GM03348 (cell line): ENCODE measurements at regions not wholly inside any gene's neighbourhood (a gene's known extent, or its start where the extent isn't known, plus 50 kb on each side); places are given as distances from the start of the nearest gene placed in this dataset.

Experiments
- DNase-seq: peaks from one replicate; pipeline ENCODE4 v3.0.0; 2012; ENCODE audit warnings: low spot score

- no peak for DNase-seq
These were observed 410.0 kb downstream of the DIPK2A start for GRCh38 chr3:144381607-144382006.

GRCh38 chr3:144384241-144384979, 412.8 kb downstream of the DIPK2A start:
- DNase-seq, result no peak

- DNase-seq, result no peak
These were observed 419.2 kb downstream of the DIPK2A start for GRCh38 chr3:144390786-144391185.

- no peak for DNase-seq
These were observed 419.6 kb downstream of the DIPK2A start for GRCh38 chr3:144391236-144391635.

GRCh38 chr3:144394032-144394431, 422.4 kb downstream of the DIPK2A start:
- DNase-seq, result no peak

GRCh38 chr3:144402430-144402829, 430.8 kb downstream of the DIPK2A start:
- no peak for DNase-seq

- no peak for DNase-seq
These were observed 431.4 kb downstream of the DIPK2A start for GRCh38 chr3:144403040-144403457.

GRCh38 chr3:144407335-144407734, 435.7 kb downstream of the DIPK2A start:
- DNase-seq, result no peak

- no peak for DNase-seq
These were observed 437.7 kb downstream of the DIPK2A start for GRCh38 chr3:144409319-144409718.

- no peak for DNase-seq
These were observed 441.4 kb downstream of the DIPK2A start for GRCh38 chr3:144413068-144413467.

- no peak for DNase-seq
These were observed 443.9 kb downstream of the DIPK2A start for GRCh38 chr3:144415492-144415891.

- DNase-seq, result no peak
These were observed 453.0 kb downstream of the DIPK2A start for GRCh38 chr3:144424606-144425005.

GRCh38 chr3:144426366-144426765, 454.7 kb downstream of the DIPK2A start:
- DNase-seq, result no peak

- DNase-seq, result no peak
These were observed 455.3 kb downstream of the DIPK2A start for GRCh38 chr3:144426967-144427366.

- DNase-seq, result no peak
These were observed 458.1 kb downstream of the DIPK2A start for GRCh38 chr3:144429719-144430121.

GRCh38 chr3:144431134-144431533, 459.5 kb downstream of the DIPK2A start:
- DNase-seq, result no peak

GRCh38 chr3:144433006-144433405, 461.4 kb downstream of the DIPK2A start:
- DNase-seq, result no peak

- DNase-seq, result no peak
These were observed 466.4 kb downstream of the DIPK2A start for GRCh38 chr3:144437989-144438388.

- no peak for DNase-seq
These were observed 472.4 kb downstream of the DIPK2A start for GRCh38 chr3:144444061-144444460.

GRCh38 chr3:144444546-144444945, 472.9 kb downstream of the DIPK2A start:
- DNase-seq, result no peak

- DNase-seq, result no peak
These were observed 484.3 kb downstream of the DIPK2A start for GRCh38 chr3:144455841-144456440.

GRCh38 chr3:144457758-144458157, 486.1 kb downstream of the DIPK2A start:
- DNase-seq, result no peak

GRCh38 chr3:144458283-144458682, 486.7 kb downstream of the DIPK2A start:
- DNase-seq, result no peak

- DNase-seq, result no peak
These were observed 490.7 kb downstream of the DIPK2A start for GRCh38 chr3:144462337-144462736.
